OCI-LY3 (cell line): ENCODE measurements at regions not wholly inside any gene's neighbourhood (a gene's known extent, or its start where the extent isn't known, plus 50 kb on each side); places are given as distances from the start of the nearest gene placed in this dataset.

Experiments used
- H2AFZ ChIP-seq: fragments of 200-600, 300-600 bp; shearing (Covaris generic); 2 replicates; pipeline ENCODE4 v1.6.0; 2014; ENCODE audit warnings: antibody characterized with exemption, low read depth, low read length
- H3K27ac ChIP-seq: fragments of 200-600, 300-600 bp; sonication (generic); 2 replicates; pipeline ENCODE4 v1.5.1; 2014; ENCODE audit warnings: mild to moderate bottlenecking, low read length, moderate library complexity, mixed read lengths
- H3K27me3 ChIP-seq: fragments of 200-600, 300-600 bp; sonication (generic); 2 replicates; pipeline ENCODE4 v1.6.1; 2014; ENCODE audit warnings: low read depth, low read length, mixed read lengths
- H3K36me3 ChIP-seq: fragments of 200-600, 300-600 bp; sonication (generic); replicated peaks from 2 replicates; pipeline ENCODE3; 2014; ENCODE audit warnings: low read depth, low read length, mixed read lengths
- H3K4me1 ChIP-seq: fragments of 300-600, 200-600 bp; sonication (generic); 2 replicates; pipeline ENCODE4 v1.6.1; 2014; ENCODE audit warnings: low read length, mixed read lengths
- H3K4me2 ChIP-seq: fragments of 200-600, 300-600 bp; sonication (generic); 2 replicates; pipeline ENCODE4 v1.6.1; 2014; ENCODE audit warnings: low read length, mixed read lengths
- H3K4me3 ChIP-seq: fragments of 300-600, 200-600 bp; sonication (generic); 2 replicates; pipeline ENCODE4 v1.5.1; 2014; ENCODE audit warnings: antibody characterized with exemption, mild to moderate bottlenecking, low read length, moderate library complexity
- H3K79me2 ChIP-seq: fragments of 300-600, 200-600 bp; shearing (Covaris generic); 2 replicates; pipeline ENCODE4 v1.6.1; 2014; ENCODE audit warnings: mild to moderate bottlenecking, low read length, mixed read lengths
- H3K9ac ChIP-seq: fragments of 300-600, 200-600 bp; shearing (Covaris generic); 2 replicates; pipeline ENCODE4 v1.6.0; 2014; ENCODE audit warnings: mild to moderate bottlenecking, low read length, moderate library complexity
- H3K9me3 ChIP-seq: fragments of 200-600, 300-600 bp; shearing (Covaris generic); 2 replicates; pipeline ENCODE4 v1.6.1; 2014; ENCODE audit warnings: low read length, mixed read lengths; ENCODE audit not compliant: insufficient read depth
- H4K20me1 ChIP-seq: fragments of 200-600, 300-600 bp; sonication (generic); 2 replicates; pipeline ENCODE4 v1.6.1; 2016; ENCODE audit warnings: low read length, mixed read lengths; ENCODE audit not compliant: insufficient read depth
- EZH2phosphoT487 ChIP-seq: fragments of 200-600 bp; shearing (Covaris generic); IDR thresholded peaks from 2 replicates; pipeline ENCODE4 v1.6.1; 2018; ENCODE audit warnings: antibody characterized with exemption, mixed run types, low read depth
- TF ChIP-seq, protein P1 (sequence below): fragments of 200-600, 300-600 bp; sonication (generic); IDR thresholded peaks from 2 replicates; pipeline ENCODE4 v1.5.1; 2014; ENCODE audit warnings: antibody characterized with exemption, low read length, low read depth

DNA sequence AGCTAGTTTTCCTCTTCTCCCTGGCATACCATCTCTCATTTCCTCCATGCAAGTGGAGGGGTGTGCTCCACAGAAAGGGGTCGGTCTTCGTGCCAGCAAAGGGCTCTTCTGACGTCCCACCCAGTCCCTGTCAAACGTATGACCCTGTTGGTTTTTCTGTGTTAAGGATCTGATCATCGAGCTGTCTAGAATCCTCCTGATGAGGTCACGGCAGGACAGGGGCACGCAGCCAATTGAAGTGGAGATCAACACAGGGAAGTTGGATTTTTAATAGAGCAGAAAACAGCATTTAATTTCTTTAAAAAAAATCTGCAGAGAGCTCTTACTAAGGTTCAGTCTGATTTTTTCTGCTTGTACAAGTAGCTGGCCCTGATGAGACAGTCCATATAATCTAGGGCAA is 339.4 kb downstream of the TEX29 start:
- Histone ChIP-seq H2AFZ (no peak overlapping the region), H3K79me2 (no peaks in the 10 kb centered on the region), H3K27ac (no peak overlapping the region), H4K20me1 (no peaks in the 10 kb centered on the region), H3K4me2 (no peak overlapping the region), H3K27me3 (no peaks in the 10 kb centered on the region), H3K4me1 (no peaks in the 10 kb centered on the region), H3K9me3 (peaks cover 3% of the 10 kb centered on the region; the same call in 1 of the 2 replicates), H3K9ac (no peak overlapping the region), H3K36me3 (no peaks in the 10 kb centered on the region), H3K4me3 (no peak overlapping the region)
- no peak for TF ChIP-seq EZH2phosphoT487
- TF ChIP-seq, protein P1, sequence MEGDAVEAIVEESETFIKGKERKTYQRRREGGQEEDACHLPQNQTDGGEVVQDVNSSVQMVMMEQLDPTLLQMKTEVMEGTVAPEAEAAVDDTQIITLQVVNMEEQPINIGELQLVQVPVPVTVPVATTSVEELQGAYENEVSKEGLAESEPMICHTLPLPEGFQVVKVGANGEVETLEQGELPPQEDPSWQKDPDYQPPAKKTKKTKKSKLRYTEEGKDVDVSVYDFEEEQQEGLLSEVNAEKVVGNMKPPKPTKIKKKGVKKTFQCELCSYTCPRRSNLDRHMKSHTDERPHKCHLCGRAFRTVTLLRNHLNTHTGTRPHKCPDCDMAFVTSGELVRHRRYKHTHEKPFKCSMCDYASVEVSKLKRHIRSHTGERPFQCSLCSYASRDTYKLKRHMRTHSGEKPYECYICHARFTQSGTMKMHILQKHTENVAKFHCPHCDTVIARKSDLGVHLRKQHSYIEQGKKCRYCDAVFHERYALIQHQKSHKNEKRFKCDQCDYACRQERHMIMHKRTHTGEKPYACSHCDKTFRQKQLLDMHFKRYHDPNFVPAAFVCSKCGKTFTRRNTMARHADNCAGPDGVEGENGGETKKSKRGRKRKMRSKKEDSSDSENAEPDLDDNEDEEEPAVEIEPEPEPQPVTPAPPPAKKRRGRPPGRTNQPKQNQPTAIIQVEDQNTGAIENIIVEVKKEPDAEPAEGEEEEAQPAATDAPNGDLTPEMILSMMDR: no peak

DNA sequence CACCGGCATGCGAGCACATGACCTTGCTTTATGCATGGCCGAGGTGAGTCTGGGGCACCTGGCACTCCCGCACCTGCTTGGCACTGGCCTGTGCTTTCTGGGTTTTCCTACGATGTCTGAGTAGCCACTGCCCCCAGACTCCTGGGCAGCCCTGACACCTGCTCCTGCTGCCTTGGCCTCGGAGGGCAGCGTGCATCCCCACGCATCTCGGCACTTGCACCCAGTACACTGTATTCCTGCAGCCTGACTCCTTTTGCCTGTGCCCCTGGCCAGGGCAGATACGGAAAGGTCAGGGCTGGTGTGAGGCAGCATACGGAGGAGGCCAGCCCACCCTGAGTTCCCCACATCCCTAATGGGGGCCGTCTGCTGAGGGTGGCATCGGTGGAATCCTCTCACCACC is 340.6 kb downstream of the TEX29 start:
- Histone ChIP-seq H2AFZ (no peak overlapping the region), H3K4me1 (no peaks in the 10 kb centered on the region), H3K79me2 (no peaks in the 10 kb centered on the region), H3K4me3 (no peak overlapping the region), H3K27ac (no peak overlapping the region), H3K36me3 (no peaks in the 10 kb centered on the region), H3K9ac (no peak overlapping the region), H3K4me2 (no peak overlapping the region), H4K20me1 (no peaks in the 10 kb centered on the region), H3K27me3 (no peaks in the 10 kb centered on the region), H3K9me3 (peaks cover 3% of the 10 kb centered on the region; the same call in 1 of the 2 replicates)
- TF ChIP-seq EZH2phosphoT487: no peak

DNA sequence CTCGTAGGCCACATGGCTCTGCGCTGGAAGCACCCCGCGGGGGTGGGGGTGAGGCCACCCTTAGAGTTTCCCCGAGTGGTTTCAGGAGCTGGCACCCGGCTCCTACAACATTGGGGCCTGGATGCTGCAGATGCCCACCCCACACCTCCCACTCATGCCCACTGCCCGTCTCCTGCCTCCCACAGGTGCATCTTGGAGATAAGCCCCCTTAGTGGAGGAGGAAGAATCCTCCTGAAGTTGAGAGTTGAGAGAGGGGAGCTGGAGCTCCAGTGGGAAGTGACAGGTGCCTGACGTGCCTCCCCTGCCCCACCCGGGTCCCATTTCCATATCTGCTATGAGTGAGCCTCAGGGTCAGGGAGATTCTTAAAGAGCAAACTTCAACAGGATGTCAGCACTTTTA is 341.3 kb downstream of the TEX29 start:
- no peaks in the 10 kb centered on the region for H3K79me2 ChIP-seq

DNA sequence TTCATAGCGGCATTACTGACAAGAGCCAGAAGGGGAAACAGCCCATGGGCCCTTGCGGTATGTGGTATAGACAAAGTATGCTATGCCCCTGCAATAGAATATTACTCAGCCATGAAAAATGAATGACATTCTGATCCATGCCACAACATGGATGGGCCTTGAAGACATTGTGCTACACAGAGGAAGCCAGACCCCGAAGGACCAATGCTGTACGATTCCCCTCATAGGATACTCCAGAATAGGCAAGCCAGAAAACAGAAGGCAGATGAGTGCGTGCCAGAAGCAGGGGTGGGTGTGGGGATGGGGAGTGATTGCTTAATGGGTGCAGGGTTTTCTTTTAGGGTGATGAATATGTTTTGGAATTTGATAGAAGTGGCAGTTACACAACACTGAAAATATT is 342.0 kb downstream of the TEX29 start:
- Histone ChIP-seq H4K20me1 (no peaks in the 10 kb centered on the region), H3K4me2 (no peak overlapping the region), H3K27ac (no peak overlapping the region), H3K79me2 (no peaks in the 10 kb centered on the region), H3K9ac (no peak overlapping the region), H3K9me3 (peaks cover 3% of the 10 kb centered on the region; the same call in 1 of the 2 replicates), H3K27me3 (no peaks in the 10 kb centered on the region), H3K4me3 (no peak overlapping the region), H3K36me3 (no peaks in the 10 kb centered on the region), H3K4me1 (no peaks in the 10 kb centered on the region), H2AFZ (no peak overlapping the region)
- TF ChIP-seq EZH2phosphoT487: no peak
- TF ChIP-seq, protein P1: no peak

More for the DNA sequence above, 341.3 kb downstream of the TEX29 start:
- Histone ChIP-seq H3K27me3 (no peaks in the 10 kb centered on the region), H3K4me3 (no peak overlapping the region), H3K4me2 (no peak overlapping the region), H3K36me3 (no peaks in the 10 kb centered on the region), H4K20me1 (no peaks in the 10 kb centered on the region), H3K9ac (no peak overlapping the region), H3K27ac (no peak overlapping the region), H3K9me3 (peaks cover 3% of the 10 kb centered on the region; the same call in 1 of the 2 replicates), H2AFZ (no peak overlapping the region), H3K4me1 (no peaks in the 10 kb centered on the region)
- TF ChIP-seq, protein P1: no peak
- TF ChIP-seq EZH2phosphoT487: no peak

DNA sequence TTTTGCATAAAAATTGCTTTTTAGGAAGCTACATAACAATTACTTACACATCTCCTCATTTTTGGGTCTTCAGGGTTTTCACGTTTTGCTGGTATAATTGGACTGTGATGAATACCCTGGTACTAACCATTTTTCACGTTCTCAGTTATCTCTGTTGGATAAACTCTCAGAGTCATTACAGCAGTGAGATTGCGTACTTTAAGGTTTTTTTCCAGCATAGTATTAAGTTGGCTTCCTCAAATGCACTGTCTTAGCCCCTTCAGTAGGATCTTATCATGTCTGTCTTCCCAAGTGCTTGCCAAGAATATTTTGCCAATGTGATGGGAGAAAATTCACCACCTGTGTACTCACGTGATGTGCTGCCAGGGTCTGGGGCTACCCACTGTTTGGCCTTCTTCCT is 342.5 kb downstream of the TEX29 start:
- TF ChIP-seq, protein P1: no peak
- TF ChIP-seq EZH2phosphoT487: no peak

More for the DNA sequence above, 342.5 kb downstream of the TEX29 start:
- Histone ChIP-seq H2AFZ (no peak overlapping the region), H3K4me3 (no peak overlapping the region), H4K20me1 (no peaks in the 10 kb centered on the region), H3K4me2 (no peak overlapping the region), H3K4me1 (no peaks in the 10 kb centered on the region), H3K36me3 (no peaks in the 10 kb centered on the region), H3K9ac (no peak overlapping the region), H3K27ac (no peak overlapping the region), H3K79me2 (no peaks in the 10 kb centered on the region), H3K9me3 (peaks cover 3% of the 10 kb centered on the region; the same call in 1 of the 2 replicates), H3K27me3 (no peaks in the 10 kb centered on the region)
